Osteoblast (primary cell): ENCODE measurements at regions not wholly inside any gene's neighbourhood (a gene's known extent, or its start where the extent isn't known, plus 50 kb on each side); places are given as distances from the start of the nearest gene placed in this dataset.

ENCODE experiments used
- DNase-seq: peaks from one replicate; pipeline ENCODE4 v3.0.0; 2011; ENCODE audit warnings: low spot score, mixed read lengths; ENCODE audit not compliant: insufficient read length; ENCODE audit errors: missing footprints
- H2AFZ ChIP-seq: 2 replicates; pipeline ENCODE4 v1.6.0; 2011; ENCODE audit warnings: mild to moderate bottlenecking, low read length
- H3K27ac ChIP-seq: 2 replicates; pipeline ENCODE4 v1.5.1; 2011; ENCODE audit warnings: mild to moderate bottlenecking, low read depth, low read length, moderate library complexity
- H3K27me3 ChIP-seq: 2 replicates; pipeline ENCODE4 v1.6.0; 2012; ENCODE audit warnings: mild to moderate bottlenecking, control low read depth, inconsistent platforms, low read length, moderate library complexity; ENCODE audit not compliant: insufficient read depth
- H3K36me3 ChIP-seq: 2 replicates; pipeline ENCODE4 v1.5.1; 2011; ENCODE audit warnings: mild to moderate bottlenecking, low read length, control low read depth, moderate library complexity; ENCODE audit not compliant: insufficient read depth
- H3K4me1 ChIP-seq: 2 replicates; pipeline ENCODE4 v1.5.1; 2011; ENCODE audit warnings: mild to moderate bottlenecking, low read length, control low read depth, moderate library complexity; ENCODE audit not compliant: insufficient read depth
- H3K4me2 ChIP-seq: 2 replicates; pipeline ENCODE4 v1.6.0; 2011; ENCODE audit warnings: mild to moderate bottlenecking, low read length; ENCODE audit not compliant: insufficient read depth
- H3K4me3 ChIP-seq: fragments of 200-600 bp; sonication (generic); 3 replicates; pipeline ENCODE4 v1.5.1; 2012; ENCODE audit warnings: mild to moderate bottlenecking, low read length, inconsistent platforms; ENCODE audit not compliant: insufficient read depth
- H3K79me2 ChIP-seq: 2 replicates; pipeline ENCODE4 v1.6.0; 2012; ENCODE audit warnings: mild to moderate bottlenecking, low read length, control low read depth, inconsistent platforms; ENCODE audit not compliant: insufficient read depth
- H3K9me3 ChIP-seq: 2 replicates; pipeline ENCODE4 v1.5.1; 2011; ENCODE audit warnings: low read depth, low read length, control low read depth
- H4K20me1 ChIP-seq: 2 replicates; pipeline ENCODE4 v1.6.0; 2012; ENCODE audit warnings: mild to moderate bottlenecking, low read length, control low read depth; ENCODE audit not compliant: insufficient read depth
- TF ChIP-seq, protein P1 (sequence below): IDR thresholded peaks from 2 replicates; pipeline ENCODE4 v1.5.1; 2011; ENCODE audit warnings: mild to moderate bottlenecking, low read depth, low read length, moderate library complexity; ENCODE audit errors: extremely low read depth

DNA sequence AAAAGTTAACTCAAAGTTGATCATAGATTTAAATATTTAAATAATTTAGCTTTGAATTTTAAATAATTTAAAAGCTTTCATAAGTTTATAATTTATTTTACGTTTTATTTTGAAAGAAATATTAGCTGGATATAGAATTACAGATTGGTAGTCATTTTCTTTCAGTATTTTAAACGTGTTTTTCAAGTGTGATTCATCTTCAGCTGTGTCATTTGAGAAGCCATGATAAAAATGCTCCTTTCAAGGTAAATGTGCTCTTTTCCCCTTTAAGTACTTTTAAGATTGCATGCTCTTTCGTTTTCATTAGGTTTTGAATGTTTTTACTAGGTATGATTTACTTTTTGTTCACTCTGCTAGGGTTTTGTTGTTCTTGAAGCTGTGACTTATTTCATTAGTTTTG is 116.8 kb upstream of the FIGN start:
- DNase-seq: no peak
- H3K79me2 ChIP-seq: no peaks in the 10 kb centered on the region
- no peaks in the 10 kb centered on the region for H3K27me3 ChIP-seq
- no peaks in the 10 kb centered on the region for H3K4me1 ChIP-seq
- H3K36me3 ChIP-seq: no peaks in the 10 kb centered on the region
- no peak overlapping the region for H2AFZ ChIP-seq
- H3K4me2 ChIP-seq: no peak overlapping the region
- no peaks in the 10 kb centered on the region for H3K9me3 ChIP-seq
- no peak overlapping the region for H3K27ac ChIP-seq
- no peaks in the 10 kb centered on the region for H4K20me1 ChIP-seq
- no peak overlapping the region for H3K4me3 ChIP-seq
- TF ChIP-seq, protein P1, sequence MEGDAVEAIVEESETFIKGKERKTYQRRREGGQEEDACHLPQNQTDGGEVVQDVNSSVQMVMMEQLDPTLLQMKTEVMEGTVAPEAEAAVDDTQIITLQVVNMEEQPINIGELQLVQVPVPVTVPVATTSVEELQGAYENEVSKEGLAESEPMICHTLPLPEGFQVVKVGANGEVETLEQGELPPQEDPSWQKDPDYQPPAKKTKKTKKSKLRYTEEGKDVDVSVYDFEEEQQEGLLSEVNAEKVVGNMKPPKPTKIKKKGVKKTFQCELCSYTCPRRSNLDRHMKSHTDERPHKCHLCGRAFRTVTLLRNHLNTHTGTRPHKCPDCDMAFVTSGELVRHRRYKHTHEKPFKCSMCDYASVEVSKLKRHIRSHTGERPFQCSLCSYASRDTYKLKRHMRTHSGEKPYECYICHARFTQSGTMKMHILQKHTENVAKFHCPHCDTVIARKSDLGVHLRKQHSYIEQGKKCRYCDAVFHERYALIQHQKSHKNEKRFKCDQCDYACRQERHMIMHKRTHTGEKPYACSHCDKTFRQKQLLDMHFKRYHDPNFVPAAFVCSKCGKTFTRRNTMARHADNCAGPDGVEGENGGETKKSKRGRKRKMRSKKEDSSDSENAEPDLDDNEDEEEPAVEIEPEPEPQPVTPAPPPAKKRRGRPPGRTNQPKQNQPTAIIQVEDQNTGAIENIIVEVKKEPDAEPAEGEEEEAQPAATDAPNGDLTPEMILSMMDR: no peak

DNA sequence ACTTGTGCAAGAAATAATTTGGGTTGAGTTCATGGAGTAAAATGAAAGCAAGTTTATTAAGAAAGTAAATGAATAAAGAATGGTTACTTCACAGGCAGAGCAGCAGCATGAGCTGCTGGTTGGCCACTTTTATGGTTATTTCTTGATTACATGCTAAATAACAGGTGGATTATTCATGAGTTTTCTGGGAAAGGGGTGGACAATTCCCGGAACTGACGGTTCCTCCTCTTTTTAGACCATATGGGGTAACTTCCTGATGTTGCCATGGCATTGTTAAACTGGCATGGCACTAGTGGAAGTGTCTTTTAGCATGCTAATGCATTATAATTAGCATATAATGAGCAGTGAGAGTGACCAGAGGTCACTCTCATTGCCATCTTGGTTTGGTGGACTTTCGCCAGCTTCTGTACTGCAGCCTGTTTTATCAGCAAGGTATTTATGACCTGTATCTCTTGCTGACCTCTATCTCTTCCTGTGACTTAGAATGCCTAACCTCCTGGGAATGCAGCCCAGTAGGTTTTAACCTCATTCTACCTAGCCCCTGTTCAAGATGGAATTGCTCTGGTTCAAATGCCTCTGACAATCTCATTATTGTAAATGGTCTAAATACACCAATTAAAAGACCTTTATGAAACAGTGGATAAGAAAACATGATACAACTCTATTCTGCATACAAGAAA is 114.1 kb upstream of the FIGN start:
- no peak for DNase-seq

DNA sequence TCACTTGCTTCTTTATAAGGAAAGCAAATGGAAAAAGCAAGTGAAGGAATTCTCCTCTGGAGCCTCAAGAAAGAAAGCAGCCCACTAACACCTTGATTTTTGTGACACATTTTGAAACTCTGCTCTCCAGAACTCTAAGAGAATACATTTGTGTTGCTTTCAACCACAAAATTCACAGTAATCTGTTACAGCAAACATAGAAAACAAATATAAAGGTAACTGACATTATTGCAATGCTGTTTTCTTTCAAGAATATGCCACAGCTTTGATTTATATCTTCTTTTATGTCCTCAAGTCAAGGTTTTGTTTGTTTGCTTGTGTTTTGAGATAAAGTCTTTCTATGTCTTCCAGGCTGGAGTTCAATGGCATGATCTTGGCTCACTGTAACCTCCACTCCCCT is 103.1 kb upstream of the FIGN start:
- H3K27ac ChIP-seq: no peak overlapping the region
- TF ChIP-seq, protein P1: no peak
- no peaks in the 10 kb centered on the region for H3K36me3 ChIP-seq

More for the DNA sequence above, 114.1 kb upstream of the FIGN start:
- Histone ChIP-seq H3K36me3 (no peaks in the 10 kb centered on the region), H3K4me1 (no peaks in the 10 kb centered on the region), H3K79me2 (no peaks in the 10 kb centered on the region), H3K4me3 (no peak overlapping the region), H4K20me1 (no peaks in the 10 kb centered on the region), H3K4me2 (no peak overlapping the region), H3K27ac (no peak overlapping the region), H3K9me3 (no peaks in the 10 kb centered on the region), H3K27me3 (no peaks in the 10 kb centered on the region), H2AFZ (no peak overlapping the region)
- TF ChIP-seq, protein P1: no peak

DNA sequence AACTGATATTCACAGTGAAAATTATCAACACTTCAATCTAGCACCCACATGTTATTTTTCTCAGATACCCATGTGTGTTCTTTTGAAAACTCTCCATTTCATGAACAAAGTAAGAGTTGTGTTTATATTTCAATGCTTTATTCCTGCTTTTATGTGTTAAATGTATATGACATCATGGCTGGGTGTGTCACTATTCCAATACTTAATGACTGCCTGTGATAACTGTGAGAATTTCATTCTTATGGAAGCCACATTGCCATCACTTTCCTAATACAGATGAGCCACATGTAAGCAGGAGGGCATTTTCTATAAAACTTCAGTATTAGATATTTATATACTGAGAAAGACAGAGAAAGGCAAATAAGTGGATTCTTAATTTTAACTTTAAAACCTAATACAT is 100.4 kb upstream of the FIGN start:
- Histone ChIP-seq H3K36me3 (no peaks in the 10 kb centered on the region), H3K9me3 (no peaks in the 10 kb centered on the region), H4K20me1 (no peaks in the 10 kb centered on the region), H3K4me2 (no peak overlapping the region), H3K4me3 (no peak overlapping the region), H3K4me1 (no peaks in the 10 kb centered on the region), H3K27me3 (no peaks in the 10 kb centered on the region), H2AFZ (no peak overlapping the region), H3K79me2 (no peaks in the 10 kb centered on the region), H3K27ac (no peak overlapping the region)
- DNase-seq: no peak
- TF ChIP-seq, protein P1: no peak

More for the DNA sequence above, 103.1 kb upstream of the FIGN start:
- H3K27me3 ChIP-seq: no peaks in the 10 kb centered on the region
- H3K9me3 ChIP-seq: no peaks in the 10 kb centered on the region
- no peaks in the 10 kb centered on the region for H3K79me2 ChIP-seq
- no peaks in the 10 kb centered on the region for H3K4me1 ChIP-seq
- no peak overlapping the region for H2AFZ ChIP-seq
- no peak overlapping the region for H3K4me3 ChIP-seq
- no peak overlapping the region for H3K4me2 ChIP-seq
- no peak for DNase-seq
- H4K20me1 ChIP-seq: no peaks in the 10 kb centered on the region
